ENCODE measurements at regions not wholly inside any gene's neighbourhood (a gene's known extent, or its start where the extent isn't known, plus 50 kb on each side); places are given as distances from the start of the nearest gene placed in this dataset.
A peak's percentile ranks its signal among the peaks of the same experiment; 100 is the strongest.

DNA sequence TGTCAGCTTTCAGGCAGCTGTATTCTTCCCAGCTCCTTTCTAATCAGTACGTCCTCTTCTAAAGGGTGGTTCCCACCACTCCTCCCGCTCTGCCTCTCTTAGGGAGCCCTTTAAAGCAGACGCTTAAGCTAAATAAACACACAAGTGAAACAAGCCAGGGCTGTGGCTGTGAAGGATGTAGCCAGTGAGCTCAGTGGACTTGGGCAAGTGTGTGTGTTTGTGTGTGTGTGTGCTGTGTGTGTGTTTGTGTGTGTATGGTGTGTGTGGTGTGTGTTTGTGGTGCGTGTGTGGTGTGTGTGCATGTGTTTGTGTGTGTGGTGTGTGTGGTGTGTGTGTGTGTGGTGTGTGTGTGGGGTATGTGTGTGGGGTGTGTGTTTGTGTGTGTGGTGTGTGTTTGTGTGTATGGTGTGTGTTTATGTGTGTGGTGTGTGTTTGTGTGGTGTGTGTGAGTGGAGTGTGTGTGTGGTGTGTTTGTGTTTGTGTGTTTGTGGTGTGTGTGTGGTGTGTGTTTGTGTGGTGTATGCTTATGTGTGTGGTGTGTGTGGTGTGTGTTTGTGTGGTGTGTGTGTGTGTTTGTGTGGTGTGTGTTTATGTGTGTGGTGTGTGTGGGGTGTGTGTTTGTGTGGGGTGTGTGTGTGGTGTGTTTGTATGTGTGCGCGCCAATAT, 283.3 kb downstream of the PTTG2 start (continued):
- TF ChIP-seq, protein P1, sequence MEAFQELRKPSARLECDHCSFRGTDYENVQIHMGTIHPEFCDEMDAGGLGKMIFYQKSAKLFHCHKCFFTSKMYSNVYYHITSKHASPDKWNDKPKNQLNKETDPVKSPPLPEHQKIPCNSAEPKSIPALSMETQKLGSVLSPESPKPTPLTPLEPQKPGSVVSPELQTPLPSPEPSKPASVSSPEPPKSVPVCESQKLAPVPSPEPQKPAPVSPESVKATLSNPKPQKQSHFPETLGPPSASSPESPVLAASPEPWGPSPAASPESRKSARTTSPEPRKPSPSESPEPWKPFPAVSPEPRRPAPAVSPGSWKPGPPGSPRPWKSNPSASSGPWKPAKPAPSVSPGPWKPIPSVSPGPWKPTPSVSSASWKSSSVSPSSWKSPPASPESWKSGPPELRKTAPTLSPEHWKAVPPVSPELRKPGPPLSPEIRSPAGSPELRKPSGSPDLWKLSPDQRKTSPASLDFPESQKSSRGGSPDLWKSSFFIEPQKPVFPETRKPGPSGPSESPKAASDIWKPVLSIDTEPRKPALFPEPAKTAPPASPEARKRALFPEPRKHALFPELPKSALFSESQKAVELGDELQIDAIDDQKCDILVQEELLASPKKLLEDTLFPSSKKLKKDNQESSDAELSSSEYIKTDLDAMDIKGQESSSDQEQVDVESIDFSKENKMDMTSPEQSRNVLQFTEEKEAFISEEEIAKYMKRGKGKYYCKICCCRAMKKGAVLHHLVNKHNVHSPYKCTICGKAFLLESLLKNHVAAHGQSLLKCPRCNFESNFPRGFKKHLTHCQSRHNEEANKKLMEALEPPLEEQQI (IDR thresholded peaks at IDR 0.05), result peak; percentile 57
- TF ChIP-seq, protein P2, sequence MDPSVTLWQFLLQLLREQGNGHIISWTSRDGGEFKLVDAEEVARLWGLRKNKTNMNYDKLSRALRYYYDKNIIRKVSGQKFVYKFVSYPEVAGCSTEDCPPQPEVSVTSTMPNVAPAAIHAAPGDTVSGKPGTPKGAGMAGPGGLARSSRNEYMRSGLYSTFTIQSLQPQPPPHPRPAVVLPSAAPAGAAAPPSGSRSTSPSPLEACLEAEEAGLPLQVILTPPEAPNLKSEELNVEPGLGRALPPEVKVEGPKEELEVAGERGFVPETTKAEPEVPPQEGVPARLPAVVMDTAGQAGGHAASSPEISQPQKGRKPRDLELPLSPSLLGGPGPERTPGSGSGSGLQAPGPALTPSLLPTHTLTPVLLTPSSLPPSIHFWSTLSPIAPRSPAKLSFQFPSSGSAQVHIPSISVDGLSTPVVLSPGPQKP (CRISPR knock-in tag; IDR thresholded peaks at IDR 0.05), result no peak
- TF ChIP-seq BHLHE40 (IDR thresholded peaks at IDR 0.05; ENCODE audit: low read length) (no peak), FOXJ2 (tag; IDR thresholded peaks at IDR 0.05) (no peak), HNRNPK (IDR thresholded peaks at IDR 0.05; ENCODE audit: low read depth, low read length, poor library complexity, severe bottlenecking) (no peak), HCFC1 (IDR thresholded peaks at IDR 0.05; ENCODE audit: low read depth, low read length) (no peak; the same call in 1 of the 2 replicates), POLR2G (IDR thresholded peaks at IDR 0.05; ENCODE audit: low read depth, low read length) (0 out of 2 replicates have a peak, but pooled peaks have one; percentile 34), CBX1 (IDR thresholded peaks at IDR 0.05; ENCODE audit: low read depth) (peak; percentile 93), SAP30 (IDR thresholded peaks at IDR 0.05; ENCODE audit: borderline replicate concordance, insufficient read depth, low read depth, low read length, poor library complexity, severe bottlenecking) (no peak), TRIM28 (IDR thresholded peaks at IDR 0.05) (no peak), LEF1 (IDR thresholded peaks at IDR 0.05) (no peak; the same call in 1 of the 2 replicates), KDM1A (IDR thresholded peaks at IDR 0.05) (peak in 1 of 2 experiments; percentile 9; a peak in 2 of 4 replicates), ATF7 (IDR thresholded peaks at IDR 0.05) (no peak; the same call in 1 of the 2 replicates), MYNN (IDR thresholded peaks at IDR 0.05) (no peak), MYNN (CRISPR knock-in tag; IDR thresholded peaks at IDR 0.05) (no peak), ATF6 (CRISPR knock-in tag; IDR thresholded peaks at IDR 0.05) (no peak), SRSF3 (IDR thresholded peaks at IDR 0.05; ENCODE audit: insufficient read depth, low read length) (no peak), SLC30A9 (CRISPR knock-in tag; IDR thresholded peaks at IDR 0.05) (no peak), ZNF184 (CRISPR knock-in tag; IDR thresholded peaks at IDR 0.05) (peak; percentile 52; the same call in 1 of the 2 replicates), ZNF23 (CRISPR knock-in tag; IDR thresholded peaks at IDR 0.05) (no peak)
- TF ChIP-seq, protein P3, sequence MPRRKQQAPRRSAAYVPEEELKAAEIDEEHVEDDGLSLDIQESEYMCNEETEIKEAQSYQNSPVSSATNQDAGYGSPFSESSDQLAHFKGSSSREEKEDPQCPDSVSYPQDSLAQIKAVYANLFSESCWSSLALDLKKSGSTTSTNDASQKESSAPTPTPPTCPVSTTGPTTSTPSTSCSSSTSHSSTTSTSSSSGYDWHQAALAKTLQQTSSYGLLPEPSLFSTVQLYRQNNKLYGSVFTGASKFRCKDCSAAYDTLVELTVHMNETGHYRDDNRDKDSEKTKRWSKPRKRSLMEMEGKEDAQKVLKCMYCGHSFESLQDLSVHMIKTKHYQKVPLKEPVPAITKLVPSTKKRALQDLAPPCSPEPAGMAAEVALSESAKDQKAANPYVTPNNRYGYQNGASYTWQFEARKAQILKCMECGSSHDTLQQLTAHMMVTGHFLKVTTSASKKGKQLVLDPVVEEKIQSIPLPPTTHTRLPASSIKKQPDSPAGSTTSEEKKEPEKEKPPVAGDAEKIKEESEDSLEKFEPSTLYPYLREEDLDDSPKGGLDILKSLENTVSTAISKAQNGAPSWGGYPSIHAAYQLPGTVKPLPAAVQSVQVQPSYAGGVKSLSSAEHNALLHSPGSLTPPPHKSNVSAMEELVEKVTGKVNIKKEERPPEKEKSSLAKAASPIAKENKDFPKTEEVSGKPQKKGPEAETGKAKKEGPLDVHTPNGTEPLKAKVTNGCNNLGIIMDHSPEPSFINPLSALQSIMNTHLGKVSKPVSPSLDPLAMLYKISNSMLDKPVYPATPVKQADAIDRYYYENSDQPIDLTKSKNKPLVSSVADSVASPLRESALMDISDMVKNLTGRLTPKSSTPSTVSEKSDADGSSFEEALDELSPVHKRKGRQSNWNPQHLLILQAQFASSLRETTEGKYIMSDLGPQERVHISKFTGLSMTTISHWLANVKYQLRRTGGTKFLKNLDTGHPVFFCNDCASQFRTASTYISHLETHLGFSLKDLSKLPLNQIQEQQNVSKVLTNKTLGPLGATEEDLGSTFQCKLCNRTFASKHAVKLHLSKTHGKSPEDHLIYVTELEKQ (CRISPR knock-in tag; IDR thresholded peaks at IDR 0.05), result no peak

Measured in K562 (cell line).